H9 (cell line): ENCODE measurements at regions not wholly inside any gene's neighbourhood (a gene's known extent, or its start where the extent isn't known, plus 50 kb on each side); places are given as distances from the start of the nearest gene placed in this dataset.
"Not testable (repeated sequence)": the region's sequence is repeated elsewhere in the genome, so short reads cannot be mapped to it uniquely, and the experiment has no call there.

Experiments used
- DNase-seq: peaks from one replicate; pipeline ENCODE4 v3.0.0-alpha.2; 2017
- H2AFZ ChIP-seq: one replicate; pipeline ENCODE4 v1.6.1; 2013; ENCODE audit warnings: mild to moderate bottlenecking, low read length, control low read depth, moderate library complexity
- H2AK5ac ChIP-seq: 2 replicates; pipeline ENCODE4 v1.6.1; 2013; ENCODE audit warnings: low read length, control low read depth, mixed read lengths; ENCODE audit not compliant: insufficient read length
- H2BK120ac ChIP-seq: one replicate; pipeline ENCODE4 v1.6.1; 2013; ENCODE audit warnings: low read depth, mild to moderate bottlenecking, low read length, control low read depth, inconsistent platforms; ENCODE audit not compliant: poor library complexity, severe bottlenecking
- H2BK12ac ChIP-seq: 2 replicates; pipeline ENCODE4 v1.6.1; 2013; ENCODE audit warnings: low read length, control low read depth, mixed read lengths, low read depth; ENCODE audit not compliant: insufficient read length
- H2BK15ac ChIP-seq: 2 replicates; pipeline ENCODE4 v1.6.1; 2013; ENCODE audit warnings: low read depth, low read length, control low read depth
- H2BK20ac ChIP-seq: one replicate; pipeline ENCODE4 v1.6.1; 2013; ENCODE audit warnings: low read depth, mild to moderate bottlenecking, low read length, control low read depth, inconsistent platforms; ENCODE audit not compliant: poor library complexity, severe bottlenecking
- H2BK5ac ChIP-seq: 2 replicates; pipeline ENCODE4 v1.6.1; 2013; ENCODE audit warnings: low read length, control low read depth, mixed read lengths; ENCODE audit not compliant: insufficient read length
- H3K14ac ChIP-seq: 2 replicates; pipeline ENCODE4 v1.6.1; 2013; ENCODE audit warnings: low read length, control low read depth; ENCODE audit not compliant: insufficient read depth
- H3K18ac ChIP-seq: 2 replicates; pipeline ENCODE4 v1.6.1; 2013; ENCODE audit warnings: low read depth, mild to moderate bottlenecking, mixed read lengths, low read length, control low read depth; ENCODE audit not compliant: insufficient read length
- H3K23ac ChIP-seq: 2 replicates; pipeline ENCODE4 v1.6.1; 2013; ENCODE audit warnings: low read length, control low read depth, mixed read lengths, low read depth; ENCODE audit not compliant: insufficient read length
- H3K23me2 ChIP-seq: 2 replicates; pipeline ENCODE4 v1.6.1; 2013; ENCODE audit warnings: low read depth, mild to moderate bottlenecking, mixed read lengths, low read length, control low read depth; ENCODE audit not compliant: insufficient read length, poor library complexity, severe bottlenecking
- H3K27ac ChIP-seq: 2 replicates; pipeline ENCODE4 v1.5.1; 2013; ENCODE audit warnings: low read length, control low read depth, mixed read lengths, low read depth; ENCODE audit not compliant: insufficient read length
- H3K27me3 ChIP-seq: 2 replicates; pipeline ENCODE4 v1.6.1; 2013; ENCODE audit warnings: low read length, control low read depth, inconsistent platforms; ENCODE audit not compliant: insufficient read depth
- H3K4ac ChIP-seq: 2 replicates; pipeline ENCODE4 v1.6.1; 2013; ENCODE audit warnings: low read depth, mild to moderate bottlenecking, control low read depth, inconsistent platforms, low read length, moderate library complexity
- H3K4me1 ChIP-seq: 2 replicates; pipeline ENCODE4 v1.6.1; 2013; ENCODE audit warnings: low read length, control low read depth, inconsistent platforms; ENCODE audit not compliant: insufficient read depth
- H3K4me2 ChIP-seq: 2 replicates; pipeline ENCODE4 v1.6.1; 2013; ENCODE audit warnings: low read length, control low read depth, mixed read lengths; ENCODE audit not compliant: insufficient read length, insufficient read depth
- H3K56ac ChIP-seq: 2 replicates; pipeline ENCODE4 v1.6.1; 2013; ENCODE audit warnings: low read depth, mild to moderate bottlenecking, mixed read lengths, low read length, control low read depth; ENCODE audit not compliant: insufficient read length
- H3K79me1 ChIP-seq: 2 replicates; pipeline ENCODE4 v1.6.1; 2013; ENCODE audit warnings: low read depth, mild to moderate bottlenecking, moderate library complexity, low read length, control low read depth, inconsistent platforms; ENCODE audit not compliant: insufficient read depth, poor library complexity, severe bottlenecking
- H3K79me2 ChIP-seq: 2 replicates; pipeline ENCODE4 v1.6.1; 2013; ENCODE audit warnings: low read length, control low read depth, inconsistent platforms; ENCODE audit not compliant: insufficient read depth
- H3K9ac ChIP-seq: 2 replicates; pipeline ENCODE4 v1.6.1; 2013; ENCODE audit warnings: low read length, control low read depth, mixed read lengths; ENCODE audit not compliant: insufficient read length; ENCODE audit errors: extremely low read depth
- H3K9me3 ChIP-seq: one replicate; pipeline ENCODE4 v1.6.1; 2013; ENCODE audit warnings: low read depth, low read length, inconsistent platforms; ENCODE audit not compliant: control insufficient read depth
- H3T11ph ChIP-seq: one replicate; pipeline ENCODE4 v1.6.1; 2013; ENCODE audit warnings: mild to moderate bottlenecking, low read length, control low read depth, inconsistent platforms
- H4K20me1 ChIP-seq: one replicate; pipeline ENCODE4 v1.6.1; 2013; ENCODE audit not compliant: control insufficient read depth, insufficient read length, insufficient read depth
- H4K5ac ChIP-seq: 2 replicates; pipeline ENCODE4 v1.6.1; 2013; ENCODE audit warnings: low read depth, mild to moderate bottlenecking, mixed read lengths, low read length, control low read depth; ENCODE audit not compliant: insufficient read length
- H4K8ac ChIP-seq: replicated peaks from 2 replicates; pipeline ENCODE4 v1.6.1; 2013; ENCODE audit warnings: low read length, control low read depth, mixed read lengths, low read depth; ENCODE audit not compliant: insufficient read length
- H4K91ac ChIP-seq: 2 replicates; pipeline ENCODE4 v1.6.1; 2013; ENCODE audit warnings: low read depth, mild to moderate bottlenecking, moderate library complexity, mixed read lengths, low read length, control low read depth; ENCODE audit not compliant: insufficient read length
- H3K27ac Mint-ChIP-seq, 3 experiments: 2 replicates in 2 of 3; 3 replicates in 1 of 3; pipeline ENCODE4 v1.8.0; 2020 to 2021; ENCODE audit warnings: mixed read lengths in 3 of 3, mild to moderate bottlenecking in 1 of 3, moderate library complexity in 1 of 3
- H3K27me3 Mint-ChIP-seq: 2 replicates; pipeline ENCODE4 v1.8.0; 2021; ENCODE audit warnings: low read depth, mild to moderate bottlenecking, moderate library complexity, mixed read lengths
- H3K36me3 Mint-ChIP-seq, 3 experiments: 2 replicates in 2 of 3; 3 replicates in 1 of 3; pipeline ENCODE4 v1.8.0; 2020 to 2021; ENCODE audit warnings: low read depth in 3 of 3, mixed read lengths in 3 of 3; ENCODE audit not compliant: insufficient read depth in 1 of 3
- H3K4me1 Mint-ChIP-seq, 2 experiments: 2 replicates each; pipeline ENCODE4 v1.8.0; 2020; ENCODE audit warnings: mixed read lengths in 2 of 2
- H3K4me3 Mint-ChIP-seq, 2 experiments: 2 replicates in 1 of 2; 3 replicates in 1 of 2; pipeline ENCODE4 v1.8.0; 2020 to 2021; ENCODE audit warnings: mild to moderate bottlenecking in 2 of 2, mixed read lengths in 2 of 2, moderate library complexity in 1 of 2
- H3K9me3 Mint-ChIP-seq, 2 experiments: 2 replicates in 1 of 2; 3 replicates in 1 of 2; pipeline ENCODE4 v1.8.0; 2020; ENCODE audit warnings: mild to moderate bottlenecking in 2 of 2, mixed read lengths in 2 of 2, moderate library complexity in 1 of 2
- CTCF ChIP-seq: fragments of 200-600 bp; sonication (generic); conservative IDR thresholded peaks from 3 replicates; pipeline ENCODE4 v1.8.0; 2021; ENCODE audit warnings: antibody characterized with exemption, mild to moderate bottlenecking
- WGBS: extraction: QIAGEN DNeasy Blood & Tissue Kit; methylation state at CpG from one replicate; pipeline ENCODE4 v1.1.7; 2013; ENCODE audit warnings: missing lambda C conversion rate, low lambda C conversion rate, mixed read lengths; ENCODE audit not compliant: insufficient read length; ENCODE audit errors: extremely low coverage; 5-methylcytosine and 5-hydroxymethylcytosine counted together

DNA sequence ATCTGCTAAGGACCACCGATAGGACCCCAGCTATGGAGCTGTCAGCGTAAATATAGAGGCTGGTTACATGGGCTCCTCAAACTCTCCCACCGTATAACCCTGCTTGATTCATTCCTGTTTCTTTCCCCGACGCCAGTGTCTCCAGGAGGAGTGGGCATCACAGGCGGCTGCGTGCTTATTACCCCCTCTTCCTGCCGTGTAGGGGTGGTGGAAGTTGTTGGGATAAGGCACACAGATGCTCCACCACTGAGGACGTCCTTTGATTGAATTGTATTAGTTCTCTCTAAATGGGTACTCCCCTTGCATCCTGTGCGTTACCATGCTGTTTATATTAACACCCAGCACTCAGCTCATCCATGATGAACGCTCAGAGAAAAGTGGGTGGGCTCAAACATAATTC lies 104.6 kb downstream of the ZBTB18 start:
- Histone ChIP-seq H3K23me2 (no peaks in the 10 kb centered on the region), H3K56ac (no peak overlapping the region), H2AK5ac (no peak overlapping the region), H3K9me3 (no peaks in the 10 kb centered on the region), H4K91ac (no peak overlapping the region), H2BK12ac (no peak overlapping the region), H2BK15ac (no peak overlapping the region), H3K79me1 (no peaks in the 10 kb centered on the region), H3K4me1 (peaks cover 3% of the 10 kb centered on the region; the same call in 1 of the 2 replicates), H2BK5ac (no peak overlapping the region), H4K5ac (no peak overlapping the region), H3K23ac (no peak overlapping the region), H3K4me2 (no peak overlapping the region), H3K27me3 (no peaks in the 10 kb centered on the region), H3K9ac (no peak overlapping the region), H4K8ac (no peak overlapping the region), H2BK20ac (no peak overlapping the region), H4K20me1 (no peaks in the 10 kb centered on the region), H3K27ac (no peak overlapping the region), H3K4ac (no peak overlapping the region), H3T11ph (no peak overlapping the region), H3K14ac (no peak overlapping the region), H3K18ac (no peak overlapping the region), H2AFZ (no peak overlapping the region), H2BK120ac (no peak overlapping the region), H3K79me2 (no peaks in the 10 kb centered on the region)
- no peak overlapping the region; a peak in 1 of 7 replicates for H3K27ac Mint-ChIP-seq
- peaks cover 4 to 8% of the 10 kb centered on the region in 2 experiments for H3K4me1 Mint-ChIP-seq
- no peak for DNase-seq
- H3K9me3 Mint-ChIP-seq = no peaks in the 10 kb centered on the region
- peaks cover 2% of the 10 kb centered on the region; the same call in 1 of the 2 replicates for H3K27me3 Mint-ChIP-seq
- no peak for TF ChIP-seq CTCF
- WGBS = no CpG with 5 or more reads among the region's 11 CpGs
- no peaks in the 10 kb centered on the region for H3K36me3 Mint-ChIP-seq
- no peak overlapping the region for H3K4me3 Mint-ChIP-seq

- not testable (repeated sequence) for H4K5ac ChIP-seq, H3K79me2 ChIP-seq, H4K91ac ChIP-seq, H2BK15ac ChIP-seq, H3K23me2 ChIP-seq, H3K27me3 Mint-ChIP-seq, H4K8ac ChIP-seq, H2BK20ac ChIP-seq, H3K36me3 Mint-ChIP-seq, H3K56ac ChIP-seq, H2AFZ ChIP-seq, H3T11ph ChIP-seq, H3K23ac ChIP-seq, H3K27ac ChIP-seq, H3K9me3 Mint-ChIP-seq, H3K14ac ChIP-seq, H3K9ac ChIP-seq, H3K27ac Mint-ChIP-seq, H3K18ac ChIP-seq, H2BK120ac ChIP-seq, H3K9me3 ChIP-seq, DNase-seq, H2BK5ac ChIP-seq, H4K20me1 ChIP-seq, H3K79me1 ChIP-seq, H2AK5ac ChIP-seq, H3K27me3 ChIP-seq, H3K4me2 ChIP-seq, H3K4ac ChIP-seq, H3K4me3 Mint-ChIP-seq, H3K4me1 ChIP-seq, H2BK12ac ChIP-seq
- H3K4me1 Mint-ChIP-seq = peaks cover 14 to 17% of the 10 kb centered on the region in 2 experiments
These were observed 105.5 kb downstream of the ZBTB18 start for GRCh38 chr1:244156617-244157016.
